ENCODE measurements at regions not wholly inside any gene's neighbourhood (a gene's known extent, or its start where the extent isn't known, plus 50 kb on each side); places are given as distances from the start of the nearest gene placed in this dataset.

DNA sequence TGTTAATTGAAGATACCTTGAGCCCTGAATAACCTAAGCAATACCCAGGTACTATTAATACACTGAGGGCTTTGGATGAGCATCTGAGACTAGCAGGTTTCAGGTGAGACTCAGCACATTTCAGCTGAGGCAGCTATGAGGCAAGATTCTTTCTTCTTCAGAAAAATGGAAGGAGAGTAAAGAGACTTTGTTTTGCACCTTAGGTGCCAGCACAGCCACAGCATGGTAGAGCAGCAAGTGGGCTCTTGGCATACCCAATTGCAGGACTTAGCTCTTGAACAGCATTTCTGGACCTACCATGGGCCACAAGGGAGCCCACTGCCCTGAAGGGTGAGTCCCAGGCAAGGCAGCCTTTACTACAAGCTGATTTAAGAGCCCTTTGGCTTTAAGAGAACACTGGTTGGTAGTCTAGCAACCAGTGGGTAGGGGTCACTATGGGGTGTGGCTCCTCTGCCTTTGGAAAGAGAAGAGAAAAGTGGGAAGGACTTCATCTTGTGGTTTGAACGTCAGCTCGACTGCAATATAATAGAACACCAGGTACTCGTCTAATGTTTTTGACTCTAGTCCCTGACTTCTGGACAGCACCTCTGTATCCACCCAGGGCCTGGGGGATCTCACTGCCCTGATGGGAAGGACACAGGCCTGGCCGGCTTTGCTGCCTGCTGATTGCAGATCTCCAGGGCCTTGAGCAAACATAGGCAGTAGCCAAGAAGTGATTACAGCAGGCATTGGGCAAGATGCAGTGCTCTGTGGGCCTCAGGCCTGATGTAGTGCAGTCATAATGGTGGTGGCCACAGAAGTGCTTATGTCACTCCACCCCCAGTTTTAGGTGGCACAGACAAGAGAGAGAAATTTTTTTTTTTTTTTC, 73.3 kb downstream of the GLYATL1 start:
- intact Hi-C loops (cut with micrococcal nuclease): no loop called here
- no peaks in the 10 kb centered on the region for H3K9me3 Mint-ChIP-seq (ENCODE audit: unreplicated experiment)

DNA sequence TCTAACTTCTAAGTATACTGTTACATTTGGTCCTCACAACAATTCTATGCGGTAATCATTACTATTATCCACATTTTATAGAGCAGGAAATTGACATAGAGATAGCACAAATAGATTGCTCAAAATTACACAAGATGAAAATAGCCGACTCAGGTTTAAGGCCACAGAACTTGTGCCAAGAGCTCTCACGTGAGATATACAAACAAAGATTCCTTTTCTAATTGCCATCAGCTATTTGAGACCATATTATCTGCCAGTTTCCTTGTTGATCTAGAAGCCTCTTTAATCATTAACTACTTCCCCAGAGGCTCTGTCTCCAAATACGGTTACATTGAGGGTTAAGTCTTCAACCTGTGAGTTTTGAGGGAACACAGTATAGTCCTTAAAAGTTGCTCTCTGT, 61.0 kb upstream of the GLYATL1B start:
- H3K27me3 Mint-ChIP-seq (ENCODE audit: insufficient read depth, unreplicated experiment): peaks cover 81% of the 10 kb centered on the region
- no peak for DNase-seq (ENCODE audit: unreplicated experiment)
- no peak overlapping the region for H3K27ac Mint-ChIP-seq (ENCODE audit: low read depth, unreplicated experiment)
- TF ChIP-seq, protein P1, sequence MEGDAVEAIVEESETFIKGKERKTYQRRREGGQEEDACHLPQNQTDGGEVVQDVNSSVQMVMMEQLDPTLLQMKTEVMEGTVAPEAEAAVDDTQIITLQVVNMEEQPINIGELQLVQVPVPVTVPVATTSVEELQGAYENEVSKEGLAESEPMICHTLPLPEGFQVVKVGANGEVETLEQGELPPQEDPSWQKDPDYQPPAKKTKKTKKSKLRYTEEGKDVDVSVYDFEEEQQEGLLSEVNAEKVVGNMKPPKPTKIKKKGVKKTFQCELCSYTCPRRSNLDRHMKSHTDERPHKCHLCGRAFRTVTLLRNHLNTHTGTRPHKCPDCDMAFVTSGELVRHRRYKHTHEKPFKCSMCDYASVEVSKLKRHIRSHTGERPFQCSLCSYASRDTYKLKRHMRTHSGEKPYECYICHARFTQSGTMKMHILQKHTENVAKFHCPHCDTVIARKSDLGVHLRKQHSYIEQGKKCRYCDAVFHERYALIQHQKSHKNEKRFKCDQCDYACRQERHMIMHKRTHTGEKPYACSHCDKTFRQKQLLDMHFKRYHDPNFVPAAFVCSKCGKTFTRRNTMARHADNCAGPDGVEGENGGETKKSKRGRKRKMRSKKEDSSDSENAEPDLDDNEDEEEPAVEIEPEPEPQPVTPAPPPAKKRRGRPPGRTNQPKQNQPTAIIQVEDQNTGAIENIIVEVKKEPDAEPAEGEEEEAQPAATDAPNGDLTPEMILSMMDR (IDR thresholded peaks at IDR 0.05; ENCODE audit: unreplicated experiment): no peak
- ChIA-PET POLR2A (interaction anchor here (1.5 kb wide), 1 partner anchor 13 kb away, joined by 3 read pairs; no protein-coding TSS in a partner anchor), CTCF (no interaction called here)
- intact Hi-C loops (cut with micrococcal nuclease): no loop called here
- H3K4me3 Mint-ChIP-seq (ENCODE audit: unreplicated experiment): no peak overlapping the region
- BruUV-seq (replicated peaks): no TSS peak
- no peaks in the 10 kb centered on the region for H3K9me3 Mint-ChIP-seq (ENCODE audit: unreplicated experiment)
- no peaks in the 10 kb centered on the region for H3K36me3 Mint-ChIP-seq (ENCODE audit: insufficient read depth, unreplicated experiment)
- H3K4me1 Mint-ChIP-seq (ENCODE audit: insufficient read depth, unreplicated experiment): no peaks in the 10 kb centered on the region

More for the DNA sequence above, 73.3 kb downstream of the GLYATL1 start:
- H3K4me1 Mint-ChIP-seq (ENCODE audit: insufficient read depth, unreplicated experiment): no peaks in the 10 kb centered on the region
- ChIA-PET POLR2A (interaction anchor here (1.3 kb wide), 1 partner anchor 12 kb away, joined by 3 read pairs; no protein-coding TSS in a partner anchor), CTCF (interaction anchor here (0.9 to 1.0 kb wide), 2 partner anchors 41 to 46 kb away, joined by 3 to 6 read pairs; no protein-coding TSS in a partner anchor)
- H3K4me3 Mint-ChIP-seq (ENCODE audit: unreplicated experiment): no peak overlapping the region
- BruUV-seq (replicated peaks): no TSS peak
- DNase-seq (ENCODE audit: unreplicated experiment): no peak
- TF ChIP-seq, protein P1 (IDR thresholded peaks at IDR 0.05; ENCODE audit: unreplicated experiment): no peak
- H3K27me3 Mint-ChIP-seq (ENCODE audit: insufficient read depth, unreplicated experiment): peaks cover 37% of the 10 kb centered on the region
- no peak overlapping the region for H3K27ac Mint-ChIP-seq (ENCODE audit: low read depth, unreplicated experiment)
- no peaks in the 10 kb centered on the region for H3K36me3 Mint-ChIP-seq (ENCODE audit: insufficient read depth, unreplicated experiment)

- H3K27me3 Mint-ChIP-seq (ENCODE audit: insufficient read depth, unreplicated experiment): peaks cover 89% of the 10 kb centered on the region
- DNase-seq (ENCODE audit: unreplicated experiment): no peak
- no TSS peak for BruUV-seq (replicated peaks)
- POLR2A ChIA-PET: no interaction called here
- intact Hi-C loops (cut with micrococcal nuclease): no loop called here
- CTCF ChIA-PET: interaction anchor here (0.7 to 1.8 kb wide), 2 partner anchors 30 to 891 kb away, joined by 4 to 6 read pairs; no protein-coding TSS in a partner anchor
- no peaks in the 10 kb centered on the region for H3K9me3 Mint-ChIP-seq (ENCODE audit: unreplicated experiment)
- H3K4me1 Mint-ChIP-seq (ENCODE audit: insufficient read depth, unreplicated experiment): no peaks in the 10 kb centered on the region
- H3K36me3 Mint-ChIP-seq (ENCODE audit: insufficient read depth, unreplicated experiment): no peaks in the 10 kb centered on the region
- no peak overlapping the region for H3K4me3 Mint-ChIP-seq (ENCODE audit: unreplicated experiment)
- H3K27ac Mint-ChIP-seq (ENCODE audit: low read depth, unreplicated experiment): no peak overlapping the region
- TF ChIP-seq, protein P1 (IDR thresholded peaks at IDR 0.05; ENCODE audit: unreplicated experiment): no peak
Observed at GRCh38 chr11:59028105-59028504, 58.0 kb upstream of the GLYATL1B start.

DNA sequence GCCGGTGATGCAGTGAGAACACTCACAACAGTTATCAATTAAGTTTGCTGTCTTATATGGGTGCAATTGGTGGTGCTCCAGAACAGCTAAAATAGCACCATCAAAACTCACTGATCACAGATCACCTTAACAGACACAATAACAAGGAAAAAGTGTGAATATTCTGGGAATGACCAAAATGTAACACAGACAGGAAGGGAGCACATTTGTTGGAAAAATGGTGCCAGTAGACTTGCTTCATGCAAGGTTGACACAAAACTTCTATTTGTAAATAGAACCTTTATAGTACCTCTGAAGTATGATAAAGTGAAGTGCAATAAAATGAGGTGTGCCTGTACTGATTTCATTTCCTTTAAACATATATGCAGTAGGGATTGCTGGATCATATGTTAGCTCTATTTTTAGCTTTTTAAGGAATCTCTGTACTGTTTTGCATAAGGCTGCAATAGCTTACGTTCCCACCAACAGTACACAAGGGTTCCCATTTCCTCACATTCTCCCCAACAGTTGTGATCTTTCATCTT, 56.7 kb upstream of the GLYATL1B start:
- Mint-ChIP-seq H3K27ac (ENCODE audit: low read depth, unreplicated experiment) (no peak overlapping the region), H3K27me3 (ENCODE audit: insufficient read depth, unreplicated experiment) (peaks cover 89% of the 10 kb centered on the region), H3K4me3 (ENCODE audit: unreplicated experiment) (no peak overlapping the region), H3K9me3 (ENCODE audit: unreplicated experiment) (no peaks in the 10 kb centered on the region), H3K4me1 (ENCODE audit: insufficient read depth, unreplicated experiment) (no peaks in the 10 kb centered on the region), H3K36me3 (ENCODE audit: insufficient read depth, unreplicated experiment) (no peaks in the 10 kb centered on the region)
- no peak for DNase-seq (ENCODE audit: unreplicated experiment)
- intact Hi-C loops (cut with micrococcal nuclease): no loop called here
- POLR2A ChIA-PET: no interaction called here
- TF ChIP-seq, protein P1 (IDR thresholded peaks at IDR 0.05; ENCODE audit: unreplicated experiment): no peak
- CTCF ChIA-PET: interaction anchor here (1.8 kb wide), 1 partner anchor 29 kb away, joined by 6 read pairs; no protein-coding TSS in a partner anchor
- no TSS peak for BruUV-seq (replicated peaks)
